ENCODE measurements at regions not wholly inside any gene's neighbourhood (a gene's known extent, or its start where the extent isn't known, plus 50 kb on each side); places are given as distances from the start of the nearest gene placed in this dataset.

DNA sequence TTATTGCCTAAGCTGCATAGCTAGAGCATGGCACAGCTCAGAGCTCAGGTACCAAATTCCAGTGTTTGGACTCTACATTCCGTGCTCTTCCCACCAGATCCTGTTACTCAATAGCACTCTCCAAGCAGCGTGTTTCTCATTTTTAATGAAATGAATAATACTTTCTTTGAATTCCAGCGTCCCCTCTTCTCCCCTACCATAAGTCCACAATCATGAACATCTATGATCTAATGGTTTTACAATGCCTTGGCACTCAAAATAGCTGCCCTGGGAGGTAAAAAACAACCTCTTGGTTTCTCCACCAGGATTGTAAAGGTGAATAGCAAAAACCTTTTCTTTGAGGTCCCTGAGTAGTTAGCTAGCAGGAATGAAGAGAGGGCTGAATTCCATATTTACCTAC is 480.0 kb upstream of the PKN2 start:
- DNase-seq (ENCODE audit: low read depth, low spot score), result no peak

GRCh38 chr1:88204612-88205167 is 479.4 kb upstream of the PKN2 start:
- no peak for DNase-seq (ENCODE audit: low read depth, low spot score)

DNA sequence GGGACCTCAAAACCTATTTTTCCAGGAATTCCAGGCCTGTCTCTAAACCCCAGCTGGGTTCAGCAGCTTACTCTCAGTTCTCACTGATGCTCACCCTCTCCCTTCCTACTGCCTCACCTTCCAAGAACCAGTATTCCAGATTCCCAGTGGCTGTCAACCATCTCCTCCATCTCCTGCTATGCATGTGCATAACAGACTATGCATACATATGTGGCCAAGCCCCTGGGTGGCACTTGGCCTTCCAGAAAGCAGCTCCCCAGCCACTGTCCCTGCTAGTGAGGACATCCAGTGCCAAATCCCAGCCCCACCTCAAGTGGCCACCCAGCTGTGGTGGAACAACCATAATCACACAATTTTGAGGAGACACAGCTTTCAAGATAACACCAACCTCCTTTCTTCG is 475.7 kb upstream of the PKN2 start:
- DNase-seq (ENCODE audit: low read depth, low spot score), result no peak

GRCh38 chr1:88210103-88210787 is 473.8 kb upstream of the PKN2 start:
- DNase-seq (ENCODE audit: low read depth, low spot score), result no peak

DNA sequence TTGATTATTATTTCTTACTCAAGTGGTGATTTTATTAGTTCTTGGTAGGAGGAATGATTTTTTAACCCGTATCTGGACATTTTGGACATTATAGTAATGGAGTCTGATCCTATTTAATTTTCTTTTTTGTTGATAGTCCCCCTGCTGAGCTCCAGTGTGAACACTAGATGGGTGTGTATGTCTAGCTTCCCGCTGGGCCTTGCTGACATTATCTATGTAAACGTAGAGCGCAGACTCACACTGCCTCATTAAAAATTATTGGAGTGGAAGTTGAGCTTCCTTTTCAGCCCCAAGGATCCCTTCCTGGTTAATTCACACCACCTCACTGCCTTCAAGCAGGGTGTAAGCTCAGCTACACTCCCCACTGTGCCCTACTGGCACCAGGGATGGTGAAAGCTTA is 467.6 kb upstream of the PKN2 start:
- DNase-seq (ENCODE audit: low read depth, low spot score), result no peak

GRCh38 chr1:88217386-88217785 is 466.7 kb upstream of the PKN2 start:
- DNase-seq (ENCODE audit: low read depth, low spot score), result no peak

GRCh38 chr1:88219521-88219920 is 464.6 kb upstream of the PKN2 start:
- DNase-seq (ENCODE audit: low read depth, low spot score), result no peak

DNA sequence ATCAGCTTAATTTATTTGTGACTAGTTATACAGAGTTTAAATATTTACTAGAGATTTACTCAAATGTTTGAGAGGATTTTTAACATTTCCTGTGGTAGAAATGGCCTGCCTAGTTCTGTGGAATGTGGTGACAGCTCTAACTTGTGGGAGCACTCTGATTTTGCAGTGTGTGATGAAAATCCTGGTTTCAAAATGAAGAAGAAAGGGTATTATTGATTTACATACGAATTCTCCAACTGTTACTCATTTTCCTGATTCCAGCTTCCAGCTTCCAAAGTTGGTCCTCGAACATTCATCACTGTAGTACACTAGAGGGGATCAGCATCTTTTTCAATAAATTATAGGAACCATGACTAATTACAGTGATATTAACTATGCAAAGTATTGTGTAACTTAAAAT is 462.7 kb upstream of the PKN2 start:
- no peak for DNase-seq (ENCODE audit: low read depth, low spot score)

DNA sequence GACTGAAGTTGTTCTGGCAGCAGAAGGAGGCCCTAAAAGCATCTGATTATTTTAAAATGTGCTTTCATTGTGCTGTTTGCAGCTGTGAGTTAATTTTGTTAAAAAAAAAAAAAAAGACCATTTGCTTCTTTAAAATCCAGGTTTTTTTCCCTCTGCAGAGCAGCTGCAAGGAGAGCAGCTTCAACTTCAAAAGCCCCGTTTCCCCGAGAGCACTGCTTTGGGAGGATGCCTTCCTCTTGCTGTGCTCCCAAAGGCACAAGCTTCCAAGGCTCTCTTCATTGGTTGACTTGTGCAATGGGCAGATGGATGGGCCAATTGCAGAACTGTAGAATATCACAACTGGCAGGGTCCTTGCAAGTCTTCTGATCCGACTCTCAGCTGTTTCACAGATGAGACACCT is 459.2 kb upstream of the PKN2 start:
- DNase-seq (ENCODE audit: low read depth, low spot score), result no peak

DNA sequence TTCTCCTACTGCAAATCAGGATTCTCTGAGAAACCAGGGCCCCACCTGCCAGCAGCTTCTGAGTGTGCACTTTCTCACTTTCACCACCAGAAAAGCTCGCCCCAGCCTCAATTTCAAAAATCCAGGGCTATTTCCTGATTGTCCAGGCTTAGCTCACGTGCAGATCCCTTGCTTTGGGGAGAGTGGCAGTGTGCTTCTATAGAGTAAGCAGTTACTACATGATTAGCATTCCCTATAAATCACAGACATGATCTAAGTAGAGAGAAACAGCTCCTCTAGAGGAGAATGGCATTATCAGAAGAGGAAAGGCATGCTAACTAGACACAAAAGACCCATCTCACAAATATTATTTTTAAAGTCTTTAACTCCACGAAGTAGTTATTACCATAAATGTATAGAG is 456.0 kb upstream of the PKN2 start:
- DNase-seq (ENCODE audit: low read depth, low spot score), result no peak

DNA sequence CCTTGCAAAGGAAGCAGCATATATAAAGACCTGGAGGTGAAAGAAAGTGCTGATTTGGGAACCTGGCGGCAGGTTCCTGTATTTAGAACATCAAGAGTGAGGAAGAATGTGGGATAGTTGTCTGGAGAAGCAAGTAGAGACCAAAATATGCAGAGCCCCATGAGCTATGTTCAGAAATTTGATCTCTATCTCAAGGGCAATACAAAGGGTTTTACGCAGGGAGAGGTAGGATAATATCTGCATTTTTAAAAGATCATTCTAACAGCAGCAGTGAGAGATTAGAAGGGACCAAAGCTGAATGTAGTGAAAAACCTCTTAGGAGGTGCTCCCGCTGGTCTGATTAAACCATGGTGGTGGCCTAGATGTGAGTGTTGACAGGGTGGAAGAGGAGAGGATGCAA is 453.9 kb upstream of the PKN2 start:
- no peak for DNase-seq (ENCODE audit: low read depth, low spot score)

- no peak for DNase-seq (ENCODE audit: low read depth, low spot score)
Observed at GRCh38 chr1:88237058-88237457, 447.0 kb upstream of the PKN2 start.

DNA sequence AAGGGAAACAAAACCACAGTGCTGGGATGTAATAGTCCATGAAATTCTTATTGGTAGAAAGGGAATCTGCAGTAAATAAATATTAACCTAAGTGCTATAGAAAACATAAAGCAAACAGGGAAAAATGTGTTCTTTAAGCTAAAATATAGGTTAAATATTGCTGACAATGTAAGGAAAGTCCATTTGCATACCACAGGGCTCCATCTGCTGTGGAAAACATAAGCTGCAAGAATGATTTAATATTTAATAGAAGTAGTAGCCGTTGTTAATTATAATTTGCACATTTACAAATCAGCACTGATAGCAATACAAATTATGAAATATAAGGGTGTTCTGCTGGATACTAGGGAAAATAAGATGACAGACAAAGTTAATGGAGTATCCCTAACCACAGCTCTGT is 444.9 kb upstream of the PKN2 start:
- no peak for DNase-seq (ENCODE audit: low read depth, low spot score)

- no peak for DNase-seq (ENCODE audit: low read depth, low spot score)
Observed at GRCh38 chr1:88247666-88248065, 436.4 kb upstream of the PKN2 start.

- DNase-seq (ENCODE audit: low read depth, low spot score), result no peak
Observed at GRCh38 chr1:88250915-88251314, 433.2 kb upstream of the PKN2 start.

GRCh38 chr1:88252745-88253144 is 431.3 kb upstream of the PKN2 start:
- DNase-seq (ENCODE audit: low read depth, low spot score), result no peak

DNA sequence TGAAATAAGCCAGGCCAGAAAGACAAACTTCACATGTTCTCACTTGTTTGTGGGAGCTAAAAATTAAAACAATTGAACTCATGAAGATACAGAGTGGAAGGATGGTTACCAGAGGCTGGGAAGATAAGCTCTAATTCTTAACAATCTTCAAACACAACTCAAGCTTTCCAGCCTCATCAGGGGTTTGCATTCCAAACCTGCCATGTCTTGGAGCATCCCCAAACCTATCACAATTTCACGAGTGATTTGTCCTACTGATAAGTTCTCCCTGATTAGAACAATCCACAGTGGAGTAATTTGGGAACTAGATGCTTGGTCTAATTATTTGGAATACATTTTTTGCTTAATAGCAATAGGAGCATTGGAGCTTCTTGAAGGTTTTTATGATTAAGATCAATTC is 418.5 kb upstream of the PKN2 start:
- no peak for DNase-seq (ENCODE audit: low read depth, low spot score)

- DNase-seq (ENCODE audit: low read depth, low spot score), result no peak
Observed at GRCh38 chr1:88266051-88266450, 418.0 kb upstream of the PKN2 start.

DNA sequence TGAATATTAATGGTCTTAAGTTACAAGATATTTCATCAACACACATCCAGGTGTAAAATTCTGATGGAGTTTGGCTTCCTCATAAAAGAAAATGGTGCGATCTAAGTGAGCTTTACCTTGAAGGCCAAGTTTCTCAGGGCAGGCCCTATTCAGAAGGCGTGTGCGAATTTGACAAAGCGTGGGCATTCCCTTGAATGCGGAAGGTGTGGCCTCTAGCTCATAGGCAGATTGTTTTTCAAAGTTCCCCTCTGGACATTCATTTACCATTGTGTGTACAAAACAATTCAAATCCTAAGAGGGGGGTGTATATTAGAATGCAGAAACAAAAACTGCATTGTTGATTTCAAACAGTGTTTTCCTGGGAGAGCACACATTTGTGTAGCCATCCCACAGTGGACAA is 411.9 kb upstream of the PKN2 start:
- DNase-seq (ENCODE audit: low read depth, low spot score), result no peak

DNA sequence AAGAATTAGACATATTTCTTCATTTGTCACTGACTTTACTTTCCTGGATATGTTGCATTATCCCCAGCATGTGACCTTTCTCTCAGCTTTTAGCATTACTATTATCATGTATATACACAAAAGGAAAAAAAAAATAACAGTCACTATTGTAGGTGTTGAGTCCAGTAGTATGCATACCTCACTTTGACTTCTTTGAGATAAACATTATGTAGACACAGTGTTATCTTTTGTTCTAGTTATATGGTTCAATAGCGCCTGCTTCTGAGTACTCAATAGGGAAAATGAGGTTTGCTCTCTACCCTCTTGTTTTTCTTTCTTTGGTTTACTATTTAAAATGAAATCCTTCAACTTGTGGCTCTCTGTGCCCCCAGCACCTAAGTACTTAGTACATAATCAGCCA is 409.6 kb upstream of the PKN2 start:
- no peak for DNase-seq (ENCODE audit: low read depth, low spot score)

GRCh38 chr1:88275259-88275862 is 408.7 kb upstream of the PKN2 start:
- no peak for DNase-seq (ENCODE audit: low read depth, low spot score)

- no peak for DNase-seq (ENCODE audit: low read depth, low spot score)
Observed at GRCh38 chr1:88276163-88276562, 407.9 kb upstream of the PKN2 start.

- no peak for DNase-seq (ENCODE audit: low read depth, low spot score)
Observed at GRCh38 chr1:88284066-88284465, 400.0 kb upstream of the PKN2 start.
